Eye (tissue), 1 donor: ENCODE measurements at regions not wholly inside any gene's neighbourhood (a gene's known extent, or its start where the extent isn't known, plus 50 kb on each side); places are given as distances from the start of the nearest gene placed in this dataset.

ENCODE experiments used
- DNase-seq: peaks from one replicate; pipeline ENCODE4 v3.0.0-alpha.2; 2015

DNA sequence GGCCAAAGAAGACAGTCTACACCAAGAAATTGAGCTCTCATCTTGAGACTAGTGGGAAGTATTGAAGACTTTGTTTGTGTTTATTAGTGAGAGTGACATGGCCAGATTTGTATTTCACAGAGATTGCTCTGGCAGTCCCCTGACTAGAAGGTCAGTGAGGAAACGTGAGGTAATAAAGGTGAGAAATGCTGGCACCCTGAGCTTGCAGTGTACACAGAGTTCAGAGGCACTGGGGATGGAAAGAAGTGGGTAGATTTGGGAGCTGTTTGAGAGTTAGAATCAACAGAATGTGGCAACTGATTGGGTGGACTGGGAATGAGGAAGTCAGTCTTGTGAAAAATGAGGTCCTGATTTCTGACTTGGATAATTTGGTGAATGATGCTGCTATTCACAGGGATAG, 336.9 kb downstream of the SNAPC1 start:
- DNase-seq = no peak

DNA sequence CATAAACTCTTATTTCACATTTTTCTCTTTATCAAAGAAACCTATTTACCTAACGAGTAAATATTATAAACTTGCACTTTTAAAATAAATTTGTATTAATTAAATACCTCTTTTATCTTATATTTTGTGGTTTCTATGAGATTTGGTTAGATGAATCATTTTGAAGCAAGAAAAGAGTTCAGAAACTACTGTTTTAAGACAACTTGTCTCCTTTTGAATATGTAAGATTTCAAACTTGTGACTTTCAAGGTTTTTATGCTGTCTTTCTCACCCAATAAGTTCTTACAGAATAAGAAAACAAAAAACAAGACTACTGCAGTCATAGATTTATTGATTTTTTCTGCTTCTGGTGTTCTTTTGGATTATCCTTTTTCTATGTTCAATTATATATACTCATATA, 339.0 kb downstream of the SNAPC1 start:
- no peak for DNase-seq

DNA sequence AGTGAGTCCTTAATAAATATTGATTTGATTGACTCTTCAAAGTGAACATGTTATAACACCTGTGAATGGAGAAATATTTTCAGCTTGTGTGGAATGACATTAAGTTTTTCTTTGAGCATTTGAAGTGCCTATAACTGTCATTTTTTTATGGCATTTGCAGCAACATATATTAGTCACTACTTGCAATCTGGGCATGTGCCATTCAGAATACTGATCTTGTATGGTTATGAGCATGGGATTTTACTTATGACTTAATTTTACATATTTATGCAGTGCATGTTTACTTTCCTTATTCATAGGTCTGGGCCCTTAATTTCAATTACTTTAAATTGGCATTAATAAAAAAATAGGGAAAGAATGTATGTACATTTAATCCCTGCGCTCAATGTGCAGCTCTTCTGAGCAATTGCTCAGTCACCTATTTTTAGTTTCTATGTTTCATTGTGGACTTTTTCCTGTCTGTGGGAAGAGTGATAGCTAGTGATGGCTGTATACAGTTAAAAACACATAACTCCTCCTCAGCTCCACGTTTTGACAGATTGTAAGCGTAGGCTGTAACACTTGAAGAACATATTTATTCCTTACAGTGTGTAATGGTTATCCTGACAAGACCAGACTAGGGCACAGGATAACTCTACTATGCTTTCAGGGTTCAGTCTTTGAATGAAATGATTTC, 339.6 kb downstream of the SNAPC1 start:
- no peak for DNase-seq

DNA sequence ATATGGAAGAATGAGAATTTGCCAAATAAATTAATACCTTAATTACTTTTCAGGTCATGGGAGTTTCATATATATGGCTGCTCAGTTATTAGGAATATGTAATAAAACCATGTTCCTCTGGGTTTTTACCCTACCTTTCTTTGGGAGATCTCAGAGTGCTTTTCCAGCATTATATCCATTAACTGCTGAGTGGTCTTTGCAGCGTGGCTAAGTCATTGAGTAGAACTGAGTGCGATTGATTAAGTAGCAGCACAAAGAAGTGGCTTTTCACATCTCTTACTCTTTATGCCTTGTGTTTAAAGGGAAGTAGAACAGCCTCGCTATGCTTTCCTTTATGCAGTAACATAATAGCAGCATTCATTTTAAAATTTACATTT, 340.1 kb downstream of the SNAPC1 start:
- DNase-seq = peak; percentile 39

DNA sequence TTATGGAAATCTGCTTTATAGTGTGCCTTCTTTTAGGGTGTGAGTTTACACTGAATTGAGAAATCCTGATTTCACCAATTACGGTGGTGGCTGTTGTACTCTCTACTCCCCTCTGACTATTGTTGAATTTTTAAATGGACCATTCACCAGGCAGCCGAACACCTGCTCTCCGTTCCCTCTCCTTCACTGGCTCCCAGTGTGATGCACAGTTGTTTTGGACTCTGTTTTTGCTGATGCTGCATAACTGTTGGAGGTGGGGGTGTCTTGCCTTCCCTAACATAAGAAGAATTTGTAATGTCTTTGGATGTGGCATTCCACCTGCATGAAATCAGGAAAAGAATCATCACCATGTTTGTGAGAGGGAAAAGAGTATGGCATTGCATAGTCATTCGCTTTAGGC, 341.2 kb downstream of the SNAPC1 start:
- DNase-seq = peak; percentile 46

DNA sequence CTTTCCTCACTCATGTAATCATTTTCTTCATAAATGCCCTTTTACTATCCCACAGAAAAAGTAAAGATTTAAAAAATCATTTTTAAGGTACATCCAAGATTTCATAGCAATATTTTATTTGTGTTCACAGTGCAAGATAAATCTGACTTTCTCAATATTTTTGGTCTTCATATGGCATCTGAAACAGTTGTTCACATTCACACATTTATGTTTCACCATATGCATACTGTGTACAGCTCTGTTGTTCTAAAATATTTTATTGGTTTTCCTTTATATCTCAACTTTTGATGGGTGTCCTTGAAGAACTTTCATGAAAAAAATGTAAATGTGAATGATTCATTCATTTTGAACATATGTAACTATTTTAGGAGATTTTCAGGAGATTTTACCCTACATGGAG, 348.7 kb downstream of the SNAPC1 start:
- DNase-seq = no peak

DNA sequence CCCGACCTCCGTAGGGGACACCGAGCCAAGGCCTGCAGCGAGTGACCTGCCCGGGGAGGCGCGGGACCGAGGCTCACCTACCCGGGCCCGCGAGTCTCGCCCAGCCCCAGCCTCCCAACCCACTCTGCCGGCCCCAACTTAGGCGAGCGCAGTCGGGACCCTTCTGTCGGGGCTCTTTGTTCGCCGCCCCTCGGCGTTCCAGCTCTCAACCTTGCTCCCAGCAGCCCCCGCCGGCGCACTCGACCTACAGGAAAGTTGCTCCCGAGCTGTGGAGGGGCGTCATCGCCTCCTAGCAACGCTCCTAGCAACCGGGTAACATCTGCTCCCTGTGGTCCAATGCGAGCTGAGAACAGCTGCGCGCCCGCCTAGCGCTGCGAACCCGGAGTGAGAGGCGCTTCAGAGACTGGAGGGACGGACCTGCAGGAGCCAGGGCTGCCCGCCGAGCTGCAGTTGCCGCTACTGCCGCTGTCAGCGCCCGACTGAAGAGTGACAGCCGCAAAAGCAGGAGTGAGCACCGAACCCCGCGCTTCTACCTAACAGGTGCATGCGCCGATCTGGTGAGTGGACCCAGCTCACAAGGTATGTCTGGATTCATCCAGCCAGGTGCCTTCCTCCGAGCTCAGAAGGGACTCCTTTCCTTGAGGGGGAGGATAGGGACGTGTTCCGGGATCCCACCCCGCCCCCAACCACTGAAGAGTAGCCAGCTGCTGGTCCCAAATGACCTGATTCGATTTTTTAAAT, 355.0 kb downstream of the SNAPC1 start:
- peak; percentile 97 for DNase-seq

DNA sequence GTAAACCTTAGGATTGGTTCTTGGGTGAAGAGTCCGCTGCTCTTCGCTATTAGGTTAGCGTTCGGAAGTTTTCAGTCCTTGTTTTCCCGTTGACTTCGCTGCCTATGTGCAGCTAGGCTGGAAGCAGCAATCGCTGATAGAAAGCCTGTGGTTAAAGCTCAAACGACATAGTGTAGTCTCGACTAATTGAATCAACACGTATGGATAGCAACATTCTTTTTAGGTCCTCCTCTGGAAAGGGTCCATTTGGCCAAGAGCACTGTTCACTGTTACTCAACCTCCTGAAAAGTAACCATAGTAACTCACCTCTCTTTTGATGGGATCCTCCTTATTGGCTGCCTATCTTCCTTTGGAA, 355.5 kb downstream of the SNAPC1 start:
- no peak for DNase-seq

DNA sequence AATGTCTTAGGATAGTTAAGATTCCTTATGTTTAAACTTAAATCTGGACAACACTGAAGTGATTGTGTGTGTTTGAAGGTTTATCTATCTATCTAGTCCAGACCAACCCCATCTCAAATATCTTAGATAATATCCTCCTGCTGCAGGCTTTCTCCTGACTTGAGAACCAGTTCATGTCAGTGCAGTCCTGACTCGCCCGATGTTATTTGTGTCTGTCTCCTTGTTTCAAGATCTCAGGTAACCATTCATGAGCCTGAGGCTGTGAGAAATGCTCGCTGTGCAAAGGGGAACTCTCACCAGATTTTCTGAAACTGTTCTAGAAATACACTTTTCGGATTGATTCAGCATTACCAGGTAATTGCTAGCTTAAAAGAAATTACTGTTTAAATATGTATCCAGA, 356.2 kb downstream of the SNAPC1 start:
- peak; percentile 36 for DNase-seq

DNA sequence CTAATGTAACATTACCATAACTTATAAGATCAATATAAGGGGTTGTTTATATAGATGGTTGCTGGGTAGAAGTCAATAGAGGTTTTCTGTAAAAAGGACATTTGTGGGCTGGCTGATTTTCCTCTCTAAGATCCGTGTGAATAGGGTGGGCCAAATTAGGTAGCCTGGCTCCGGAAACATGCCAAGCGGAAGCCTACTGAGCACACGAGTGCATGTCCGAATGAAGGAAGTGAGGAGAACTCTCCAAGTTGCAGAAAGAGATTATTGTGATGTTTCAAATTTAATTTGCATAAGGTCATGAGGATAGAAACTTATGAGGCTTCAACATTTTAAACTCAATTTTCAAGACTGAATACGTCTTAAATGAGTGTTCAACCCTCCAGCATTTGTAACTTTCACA, 356.7 kb downstream of the SNAPC1 start:
- DNase-seq = no peak

DNA sequence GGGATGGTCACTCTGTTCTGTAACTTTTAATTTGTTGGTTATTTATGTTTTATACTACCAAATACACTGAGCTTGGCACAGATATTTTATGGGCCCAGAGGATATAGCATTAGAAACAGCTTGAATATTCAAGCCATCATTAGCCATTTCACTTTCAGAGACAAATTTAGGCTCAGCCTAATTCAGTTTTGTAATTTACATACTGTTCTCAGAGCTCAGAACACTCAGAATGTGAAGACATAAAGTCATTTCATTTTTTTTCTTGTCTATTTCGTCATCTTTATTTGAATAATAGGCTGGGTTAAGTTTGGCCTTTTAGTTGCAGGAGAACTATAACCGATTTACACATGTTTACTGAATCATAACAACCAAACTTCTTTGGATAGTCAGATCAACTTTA, 361.7 kb downstream of the SNAPC1 start:
- no peak for DNase-seq

DNA sequence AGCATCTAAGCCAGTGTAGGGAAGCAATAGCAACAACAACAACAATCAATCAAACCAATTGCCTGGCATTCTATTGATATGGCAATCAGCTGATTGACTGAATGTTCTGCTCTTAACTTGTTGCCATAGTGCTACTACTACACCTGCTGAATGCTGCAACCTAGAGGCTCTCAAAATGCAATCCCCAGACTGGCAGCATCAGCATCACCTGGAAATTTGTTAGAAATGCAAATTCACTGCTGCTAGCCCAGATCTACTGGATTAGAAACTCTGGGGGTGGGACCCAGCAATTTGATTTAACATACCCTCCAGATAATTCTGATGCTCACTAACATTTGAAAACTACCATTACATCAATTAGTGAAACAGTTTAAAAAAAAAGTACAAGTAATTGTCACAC, 363.6 kb downstream of the SNAPC1 start:
- no peak for DNase-seq

DNA sequence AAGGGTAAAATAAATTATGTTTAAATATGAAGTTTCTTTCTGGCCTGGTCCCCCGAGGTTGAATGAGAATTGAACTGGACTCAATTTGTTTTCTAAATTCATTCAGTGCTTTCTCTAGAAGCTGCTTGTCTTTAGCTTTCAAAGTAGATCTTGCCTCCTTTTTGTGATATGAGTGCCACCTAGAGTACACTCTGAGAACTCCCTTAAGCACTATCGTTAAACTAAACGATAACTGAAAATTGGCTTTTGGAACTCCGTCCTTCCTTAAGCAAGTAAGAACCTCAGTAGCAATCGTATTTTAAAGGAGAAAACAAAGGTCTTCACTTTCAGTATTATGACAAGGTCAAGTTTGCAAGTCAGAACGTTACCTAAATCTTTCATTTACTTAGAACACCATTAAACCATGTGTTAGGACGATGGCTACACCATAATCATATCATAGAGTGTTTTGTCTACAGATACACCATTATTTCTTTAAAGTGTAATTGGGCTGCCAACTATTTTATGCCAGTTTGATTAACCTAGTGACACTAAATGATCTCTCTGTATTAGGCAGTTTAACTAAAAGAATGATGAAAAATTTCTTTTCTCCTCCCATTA, 364.8 kb downstream of the SNAPC1 start:
- DNase-seq = peak; percentile 86

DNA sequence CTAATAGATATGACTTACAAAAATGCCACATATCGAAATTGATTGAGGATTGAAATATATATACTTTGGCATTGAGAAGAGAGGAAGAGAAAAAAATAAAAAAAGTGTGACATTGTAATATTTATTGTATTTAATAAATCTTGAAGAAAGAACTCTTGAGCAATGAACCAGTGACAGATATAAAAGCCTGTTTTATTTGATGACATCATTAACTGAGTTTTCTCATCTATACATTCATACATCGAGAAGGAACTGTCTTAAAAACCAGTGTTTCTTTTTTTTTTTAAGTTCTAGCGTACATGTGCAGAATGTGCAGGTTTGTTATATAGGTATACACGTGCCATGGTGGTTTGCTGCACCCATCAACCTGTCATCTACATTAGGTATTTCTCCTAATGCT, 368.2 kb downstream of the SNAPC1 start:
- DNase-seq = no peak

DNA sequence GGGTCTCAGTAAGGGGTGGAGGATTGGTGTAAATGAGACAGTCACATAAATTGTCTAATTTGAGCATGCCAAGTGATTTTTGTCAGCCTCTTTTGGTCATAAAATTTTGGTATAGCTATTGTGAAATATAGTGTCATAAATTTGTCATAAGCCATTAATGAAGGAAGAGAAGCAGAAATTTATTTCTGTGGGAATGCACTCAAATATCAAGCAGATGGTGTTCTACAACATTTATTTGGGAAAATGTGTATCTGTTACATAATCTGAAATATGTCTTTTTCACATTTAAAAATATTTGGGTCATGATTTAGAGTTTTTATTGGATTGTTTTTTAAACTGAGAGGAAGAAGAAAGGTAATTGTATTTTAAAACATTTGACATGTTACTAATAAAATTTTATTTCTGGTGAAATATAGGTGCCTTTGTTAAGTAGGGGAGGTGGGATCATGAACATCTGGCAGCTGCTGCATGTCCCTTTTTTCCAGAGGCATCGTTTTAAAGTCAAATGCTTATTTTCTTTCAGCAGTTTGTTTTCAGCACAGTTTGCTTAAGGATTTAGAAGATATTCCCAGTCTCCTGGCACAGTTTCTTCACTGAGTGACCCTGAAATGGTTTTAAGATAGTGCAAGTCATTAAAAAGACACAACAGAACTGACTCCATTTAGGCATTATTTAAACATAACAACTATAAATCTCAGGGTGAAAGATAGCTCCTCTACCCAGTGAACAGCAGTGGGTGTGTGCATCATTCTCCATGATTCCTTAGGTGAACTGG, 371.7 kb downstream of the SNAPC1 start:
- no peak for DNase-seq

DNA sequence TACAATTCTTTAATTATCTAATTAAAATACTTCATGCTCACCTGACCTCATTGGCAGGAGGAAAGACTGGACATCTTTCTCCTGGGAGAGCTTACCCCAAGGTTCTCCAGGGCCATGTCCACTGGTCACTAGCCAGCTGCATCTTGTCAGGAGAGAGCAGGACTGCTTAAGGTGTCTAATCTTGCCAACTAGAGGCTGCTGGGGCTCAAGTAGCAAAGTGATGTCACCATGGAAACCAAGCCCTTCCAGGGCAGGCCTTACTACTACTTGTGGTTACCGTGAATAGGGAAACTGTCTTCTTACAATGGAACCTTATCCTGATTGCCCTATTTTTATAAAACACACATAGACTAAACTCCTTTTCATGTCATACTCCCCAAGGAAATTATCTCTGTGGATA, 376.4 kb downstream of the SNAPC1 start:
- DNase-seq = peak; percentile 18

DNA sequence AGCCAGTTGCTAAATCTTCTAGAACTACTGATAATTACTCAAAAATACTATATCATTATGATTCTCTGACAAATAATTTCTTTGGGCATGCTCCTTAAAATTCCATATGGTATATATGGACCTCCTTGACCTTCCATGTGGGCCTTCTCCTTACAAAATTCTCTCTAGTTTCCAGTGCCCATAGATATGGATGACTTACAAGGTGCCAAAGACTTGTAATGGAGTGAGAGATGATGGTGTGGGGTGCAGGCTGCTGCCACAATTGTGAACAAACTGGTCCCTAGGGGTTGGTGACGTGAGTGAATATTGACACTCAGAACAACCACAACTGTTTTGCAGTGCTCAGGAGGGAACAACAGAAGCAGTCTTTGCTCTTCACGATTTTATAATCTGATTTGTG, 378.9 kb downstream of the SNAPC1 start:
- no peak for DNase-seq

DNA sequence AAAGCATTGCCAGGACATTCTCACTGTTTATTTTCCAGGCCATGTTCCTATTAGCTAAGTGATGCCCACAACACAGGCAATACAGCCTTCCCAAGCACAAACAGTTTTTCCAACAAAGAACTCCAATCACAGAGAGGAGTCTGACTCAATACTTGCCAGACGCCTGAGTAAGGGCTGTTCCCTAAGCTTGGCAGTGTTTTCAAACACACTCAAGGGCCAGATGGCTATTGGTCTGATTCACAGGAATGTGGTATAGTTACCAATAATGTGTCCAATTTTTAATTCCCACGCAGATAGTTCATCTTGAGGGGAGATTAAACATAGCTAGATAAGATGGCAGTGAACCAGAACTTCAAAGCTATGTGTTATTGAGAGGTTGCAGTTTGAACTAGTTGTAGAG, 381.0 kb downstream of the SNAPC1 start:
- peak; percentile 24 for DNase-seq

DNA sequence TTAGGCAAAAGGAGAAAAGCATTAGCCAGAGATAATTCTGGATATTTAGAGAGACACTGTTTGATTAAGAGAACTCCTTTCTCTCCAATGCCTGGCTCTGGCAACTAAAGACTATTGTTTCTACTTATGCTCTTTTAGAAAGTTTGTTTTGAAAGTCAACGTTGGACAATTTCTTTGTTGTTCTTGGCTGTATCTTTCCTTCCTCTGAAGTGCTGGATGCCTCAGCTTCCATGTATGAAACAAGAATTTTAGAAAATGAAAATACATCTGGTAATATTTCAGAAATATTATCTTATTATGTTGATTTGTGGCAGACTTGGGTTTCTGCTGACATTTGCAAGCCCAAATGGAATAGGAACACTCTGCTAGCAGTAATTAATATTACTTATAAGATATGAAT, 382.6 kb downstream of the SNAPC1 start:
- peak; percentile 17 for DNase-seq

DNA sequence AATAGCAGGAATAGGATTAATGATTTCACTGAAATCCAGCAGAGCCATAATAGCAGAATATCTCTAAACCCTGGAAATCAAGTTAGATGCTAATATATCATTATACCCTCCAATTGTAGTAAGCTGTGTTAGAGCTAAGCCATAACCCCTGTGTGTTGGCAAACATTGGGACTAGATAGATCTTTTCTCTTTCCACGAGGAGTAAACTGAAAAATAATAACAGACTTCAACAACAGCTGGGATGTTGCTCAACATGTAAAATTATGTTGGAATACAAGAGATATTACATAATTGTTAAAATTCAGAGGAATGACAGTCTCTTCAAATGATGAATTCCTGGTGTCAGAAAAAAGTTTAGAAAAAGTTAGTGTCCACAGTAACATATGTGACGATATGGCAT, 383.8 kb downstream of the SNAPC1 start:
- no peak for DNase-seq

DNA sequence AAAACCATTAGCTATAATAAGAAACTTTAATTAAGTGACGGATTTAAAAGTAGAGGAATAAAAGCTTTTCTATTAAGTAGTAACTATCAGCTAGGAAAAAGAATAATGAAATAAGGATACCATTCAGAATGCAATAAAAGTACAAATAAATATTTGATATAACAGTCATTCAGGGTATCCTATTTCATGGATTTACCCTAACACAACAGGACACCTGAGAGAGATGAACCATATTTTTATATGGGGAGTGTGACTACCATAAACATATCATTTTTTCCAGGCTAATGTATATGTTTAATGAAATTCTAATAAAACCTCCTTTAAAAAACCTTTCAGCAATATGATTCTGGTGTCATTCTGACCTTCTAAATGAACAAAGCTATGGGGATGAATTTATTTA, 393.8 kb downstream of the SNAPC1 start:
- DNase-seq = no peak

DNA sequence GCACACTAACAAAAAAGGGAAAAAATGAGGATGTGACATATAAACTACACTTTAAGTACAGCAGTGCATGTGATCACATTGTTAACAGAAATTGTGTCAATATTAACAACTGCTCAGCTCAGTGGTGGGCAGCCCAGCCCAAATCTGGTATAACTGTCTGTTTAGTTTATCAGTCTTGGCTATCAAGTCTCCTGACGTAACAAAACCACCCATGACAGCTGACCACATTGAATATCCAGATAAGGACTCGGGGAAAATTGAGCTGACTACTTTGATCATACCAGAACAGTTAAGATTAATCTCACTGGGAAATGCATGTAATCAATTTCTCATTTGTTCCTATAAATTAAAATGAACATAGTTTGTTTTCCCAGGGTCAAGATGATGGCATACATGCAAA, 396.6 kb downstream of the SNAPC1 start:
- peak; percentile 8 for DNase-seq

DNA sequence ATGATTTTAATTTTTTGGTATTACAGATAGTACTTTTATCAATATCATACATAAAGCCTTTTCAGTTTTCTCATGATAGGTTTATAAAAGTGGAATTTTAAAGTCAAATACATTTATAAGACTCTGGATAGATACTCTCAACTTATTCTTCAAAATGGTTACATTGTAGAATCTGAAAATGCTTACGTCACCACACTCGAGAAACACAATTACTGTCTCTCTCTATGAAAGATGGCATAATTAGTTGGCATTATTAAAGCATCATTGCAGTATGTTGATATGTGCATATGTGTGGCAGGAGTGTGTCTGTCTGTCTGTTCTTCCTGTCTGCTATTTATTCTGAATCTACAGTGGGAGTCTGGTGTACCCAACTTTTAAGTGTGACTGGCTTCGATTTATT, 397.1 kb downstream of the SNAPC1 start:
- DNase-seq = no peak
